GM12878 (cell line): ENCODE measurements at regions not wholly inside any gene's neighbourhood (a gene's known extent, or its start where the extent isn't known, plus 50 kb on each side); places are given as distances from the start of the nearest gene placed in this dataset.

Source experiments
- BCL11A ChIP-seq: IDR thresholded peaks from 2 replicates; pipeline ENCODE4 v1.6.1; 2011; ENCODE audit warnings: low read depth, low read length
- BCL3 ChIP-seq: IDR thresholded peaks from 2 replicates; pipeline ENCODE4 v1.6.1; 2011; ENCODE audit warnings: borderline replicate concordance, low read depth, mild to moderate bottlenecking, moderate library complexity, low read length; ENCODE audit not compliant: insufficient read depth, poor library complexity, severe bottlenecking
- CEBPZ ChIP-seq: fragments of 150-350 bp; IDR thresholded peaks from 2 replicates; pipeline ENCODE4 v1.6.1; 2016; ENCODE audit warnings: low read depth, low read length
- CREM ChIP-seq: IDR thresholded peaks from 2 replicates; pipeline ENCODE4 v1.6.1; 2014; ENCODE audit warnings: antibody characterized with exemption, low read depth
- EZH2 ChIP-seq: IDR thresholded peaks from 2 replicates; pipeline ENCODE4 v1.6.1; 2012; ENCODE audit warnings: low read depth, mild to moderate bottlenecking, control low read depth, inconsistent platforms, low read length, borderline replicate concordance; ENCODE audit not compliant: control insufficient read depth
- GABPA ChIP-seq: IDR thresholded peaks from 2 replicates; pipeline ENCODE4 v1.6.1; 2014; ENCODE audit warnings: antibody characterized with exemption, low read depth, mild to moderate bottlenecking, inconsistent platforms
- JUNB ChIP-seq: IDR thresholded peaks from 2 replicates; pipeline ENCODE4 v1.6.1; 2016; ENCODE audit warnings: antibody characterized with exemption, mild to moderate bottlenecking
- MXI1 ChIP-seq: fragments of 150-350 bp; IDR thresholded peaks from 2 replicates; pipeline ENCODE4 v1.6.1; 2011; ENCODE audit warnings: low read depth, mild to moderate bottlenecking, inconsistent platforms, low read length, improper control_type of control experiment
- MYC ChIP-seq: IDR thresholded peaks from 2 replicates; pipeline ENCODE4 v1.6.1; 2011; ENCODE audit warnings: mild to moderate bottlenecking, low read length, moderate library complexity, inconsistent platforms; ENCODE audit not compliant: insufficient read depth, insufficient replicate concordance, insufficient read length, severe bottlenecking
- POLR2AphosphoS5 ChIP-seq: IDR thresholded peaks from 2 replicates; pipeline ENCODE4 v1.6.1; 2011; ENCODE audit warnings: mild to moderate bottlenecking, low read length, inconsistent platforms
- SRF ChIP-seq, 2 experiments: IDR thresholded peaks; 2 replicates each; pipeline ENCODE4 v1.6.1; 2011; ENCODE audit warnings: low read depth in 2 of 2, low read length in 2 of 2, mild to moderate bottlenecking in 1 of 2, moderate library complexity in 1 of 2
- TAF1 ChIP-seq: IDR thresholded peaks from 2 replicates; pipeline ENCODE4 v1.6.1; 2011; ENCODE audit warnings: mild to moderate bottlenecking, low read depth, low read length, borderline replicate concordance

- TF ChIP-seq CEBPZ (no peak), POLR2AphosphoS5 (no peak), SRF (IDR thresholded peaks at IDR 0.05; ENCODE audit: low read depth in 2 of 2, low read length in 2 of 2) (no peak), TAF1 (no peak), CREM (no peak), MXI1 (no peak), EZH2 (no peak), BCL11A (no peak), BCL3 (no peak), GABPA (no peak), MYC (no peak), JUNB (no peak)
These were observed 1297.0 kb downstream of the BRD1 start for GRCh38 chr22:48530666-48531065.
